ENCODE measurements at regions not wholly inside any gene's neighbourhood (a gene's known extent, or its start where the extent isn't known, plus 50 kb on each side); places are given as distances from the start of the nearest gene placed in this dataset.

- no peak for TF ChIP-seq CTCF (IDR thresholded peaks at IDR 0.05)
- TF ChIP-seq POLR2AphosphoS5 (IDR thresholded peaks at IDR 0.05): no peak
- no peak for TF ChIP-seq EP300 (IDR thresholded peaks at IDR 0.05)
- TF ChIP-seq POLR2A (IDR thresholded peaks at IDR 0.05): no peak
These were observed 380.7 kb upstream of the SHH start for GRCh38 chr7:156192921-156193320.
